ENCODE measurements at regions not wholly inside any gene's neighbourhood (a gene's known extent, or its start where the extent isn't known, plus 50 kb on each side); places are given as distances from the start of the nearest gene placed in this dataset.
A peak's percentile ranks its signal among the peaks of the same experiment; 100 is the strongest.

- TF ChIP-seq, protein P1, sequence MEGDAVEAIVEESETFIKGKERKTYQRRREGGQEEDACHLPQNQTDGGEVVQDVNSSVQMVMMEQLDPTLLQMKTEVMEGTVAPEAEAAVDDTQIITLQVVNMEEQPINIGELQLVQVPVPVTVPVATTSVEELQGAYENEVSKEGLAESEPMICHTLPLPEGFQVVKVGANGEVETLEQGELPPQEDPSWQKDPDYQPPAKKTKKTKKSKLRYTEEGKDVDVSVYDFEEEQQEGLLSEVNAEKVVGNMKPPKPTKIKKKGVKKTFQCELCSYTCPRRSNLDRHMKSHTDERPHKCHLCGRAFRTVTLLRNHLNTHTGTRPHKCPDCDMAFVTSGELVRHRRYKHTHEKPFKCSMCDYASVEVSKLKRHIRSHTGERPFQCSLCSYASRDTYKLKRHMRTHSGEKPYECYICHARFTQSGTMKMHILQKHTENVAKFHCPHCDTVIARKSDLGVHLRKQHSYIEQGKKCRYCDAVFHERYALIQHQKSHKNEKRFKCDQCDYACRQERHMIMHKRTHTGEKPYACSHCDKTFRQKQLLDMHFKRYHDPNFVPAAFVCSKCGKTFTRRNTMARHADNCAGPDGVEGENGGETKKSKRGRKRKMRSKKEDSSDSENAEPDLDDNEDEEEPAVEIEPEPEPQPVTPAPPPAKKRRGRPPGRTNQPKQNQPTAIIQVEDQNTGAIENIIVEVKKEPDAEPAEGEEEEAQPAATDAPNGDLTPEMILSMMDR (IDR thresholded peaks at IDR 0.05), result no peak
- TF ChIP-seq POLR2AphosphoS5 (IDR thresholded peaks at IDR 0.05; ENCODE audit: low read depth, low read length) (no peak), REST (IDR thresholded peaks at IDR 0.05; ENCODE audit: insufficient read depth in 1 of 2, low read depth in 2 of 2, low read length in 1 of 2) (peak; percentile 82 to 85), SIN3A (IDR thresholded peaks at IDR 0.05; ENCODE audit: borderline replicate concordance, insufficient read depth, low read depth, low read length) (no peak), TCF7L2 (IDR thresholded peaks at IDR 0.05; ENCODE audit: low read depth, low read length) (no peak)
Observed at GRCh38 chr2:23330214-23330613, 54.8 kb upstream of the KLHL29 start.

Data from Panc1 (cell line).